NCI-H146 treated with DMSO at 0.1 percent for 48 hours (cell line): ENCODE measurements at regions not wholly inside any gene's neighbourhood (a gene's known extent, or its start where the extent isn't known, plus 50 kb on each side); places are given as distances from the start of the nearest gene placed in this dataset.
"Not testable (repeated sequence)": the region's sequence is repeated elsewhere in the genome, so short reads cannot be mapped to it uniquely, and the experiment has no call there.

ENCODE experiments used
- DNase-seq: peaks from one replicate; lab custom pipeline; 2025; ENCODE audit not compliant: unreplicated experiment; lab: John Stamatoyannopoulos, UW

DNA sequence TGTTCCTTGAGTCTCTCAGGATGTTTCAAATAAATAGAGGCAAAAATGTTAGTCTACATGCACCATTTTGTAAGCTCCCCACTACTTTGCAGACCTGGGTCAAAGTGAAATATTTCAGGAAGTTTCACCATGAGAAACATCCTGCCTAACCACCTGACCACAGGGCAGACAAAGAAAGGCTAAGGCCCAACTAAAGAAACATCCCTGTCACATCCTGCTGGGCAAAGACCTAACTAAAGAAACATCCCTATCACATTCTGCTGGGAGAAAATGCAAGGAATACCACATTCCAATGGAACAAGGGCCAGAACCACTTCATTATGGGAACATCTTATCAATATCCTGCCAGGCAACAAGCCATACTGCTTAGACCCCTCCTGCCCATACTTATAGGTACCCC, 1303.4 kb downstream of the TECRL start:
- no peak for DNase-seq

DNA sequence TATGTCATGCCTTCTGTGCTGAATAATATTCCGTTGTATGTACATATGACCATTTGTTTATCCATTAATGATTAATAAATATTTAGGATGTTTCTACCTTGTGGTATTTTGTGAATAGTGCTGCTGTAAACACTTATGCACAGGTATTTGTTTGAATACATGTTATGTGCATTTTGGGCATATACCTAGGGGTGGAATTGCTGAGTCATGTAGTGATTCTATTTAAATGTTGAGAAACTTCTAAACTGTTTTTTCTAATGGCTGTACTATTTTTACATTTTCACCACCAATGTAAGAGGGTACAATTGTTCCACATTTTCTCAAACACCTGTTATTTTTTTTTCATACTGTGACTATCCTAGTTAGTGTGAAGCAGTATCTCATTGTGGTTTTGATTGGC, 1318.6 kb downstream of the TECRL start:
- DNase-seq: no peak

DNA sequence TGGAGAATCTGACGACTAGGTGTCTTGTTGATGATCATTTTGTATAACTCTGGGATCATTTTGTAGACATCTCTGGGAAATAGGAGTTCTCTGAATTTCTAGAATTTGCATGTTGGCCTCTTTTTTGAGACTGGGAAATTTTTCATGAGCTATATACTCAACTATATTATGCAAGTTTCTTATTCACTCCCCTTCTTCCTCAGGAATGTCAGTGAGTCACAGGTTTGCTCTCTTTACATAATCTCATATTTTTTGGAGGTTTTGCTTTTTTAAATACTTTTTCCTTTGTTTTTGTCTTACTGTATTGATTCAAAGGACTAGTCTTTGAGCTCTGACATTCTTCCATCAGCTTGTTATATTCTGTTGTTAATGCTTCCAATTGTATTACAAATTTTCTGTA, 1324.2 kb downstream of the TECRL start:
- DNase-seq: no peak

DNA sequence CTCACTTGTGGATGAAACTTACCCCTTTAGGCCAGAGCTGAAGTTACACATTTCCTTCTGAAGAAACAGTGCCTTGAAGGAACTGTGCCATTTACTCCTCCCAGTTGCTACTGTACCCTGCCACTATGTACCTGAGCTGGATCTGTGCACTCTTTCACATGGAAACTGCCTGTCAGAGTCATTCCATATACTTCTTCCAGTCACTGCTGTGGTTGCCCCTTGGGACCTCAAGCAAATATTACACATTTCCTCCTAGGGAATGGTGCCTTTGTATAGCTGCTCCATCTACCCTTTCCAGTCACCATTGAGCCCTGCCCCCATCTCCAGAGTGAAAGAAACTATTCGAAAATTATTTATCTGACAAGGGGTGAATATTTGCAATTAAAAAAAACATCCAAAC, 1328.3 kb downstream of the TECRL start:
- no peak for DNase-seq

DNA sequence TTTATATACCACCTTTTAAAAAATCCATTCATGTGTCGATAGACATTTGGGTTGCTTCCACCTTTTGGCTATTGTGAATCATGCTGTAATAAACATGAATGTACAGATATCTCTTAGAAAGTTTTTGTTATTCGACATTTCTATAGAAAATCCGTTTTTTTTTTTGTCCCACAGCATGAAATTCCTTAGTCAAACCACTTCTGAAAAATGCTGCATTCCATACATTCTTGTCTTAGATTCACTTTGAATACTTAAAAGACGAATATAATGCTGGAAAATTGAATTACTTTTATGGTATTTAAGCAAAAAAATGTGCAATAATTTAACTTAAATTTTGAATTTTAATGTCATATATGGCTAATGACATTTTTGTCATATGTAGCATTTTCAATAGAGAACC, 1345.5 kb downstream of the TECRL start:
- DNase-seq: no peak

DNA sequence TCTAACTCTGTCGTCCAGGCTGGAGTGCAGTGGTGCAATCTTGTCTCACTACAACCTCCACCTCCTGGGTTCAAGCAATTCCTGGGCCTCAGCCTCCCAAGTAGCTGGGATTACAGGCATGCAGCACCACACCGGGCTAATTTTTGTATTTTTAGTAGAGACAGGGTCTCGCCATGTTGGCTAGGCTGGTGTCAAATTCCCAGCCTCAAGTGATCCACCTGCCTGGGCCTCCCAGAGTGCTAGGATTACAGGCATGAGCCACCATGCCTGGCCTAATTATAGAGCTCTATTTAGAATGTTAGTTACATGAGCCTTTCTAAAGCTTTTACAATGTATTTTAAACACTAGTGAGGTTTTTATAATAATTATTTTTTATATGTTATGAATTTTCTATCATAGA, 1346.4 kb downstream of the TECRL start:
- DNase-seq: not testable (repeated sequence)

DNA sequence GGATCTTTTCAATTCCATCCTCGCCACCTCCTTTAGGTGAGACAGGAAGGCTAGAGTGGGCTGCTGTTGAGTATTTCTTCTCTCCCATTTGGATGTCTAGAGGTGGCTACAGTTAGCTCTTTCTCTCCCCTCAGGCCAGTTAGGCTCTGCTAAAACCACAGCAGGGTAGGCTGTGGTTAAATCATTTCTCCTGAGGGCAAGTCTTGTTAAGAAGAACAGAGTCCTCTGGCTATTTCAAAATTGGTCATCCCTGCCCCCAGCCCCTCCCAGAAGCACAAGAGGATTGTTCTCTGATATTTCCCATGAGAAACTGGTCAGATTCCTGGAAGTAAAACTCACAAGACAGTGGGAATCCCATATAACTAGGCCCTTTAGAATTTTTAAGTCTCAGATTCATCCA, 1359.5 kb downstream of the TECRL start:
- DNase-seq: no peak

DNA sequence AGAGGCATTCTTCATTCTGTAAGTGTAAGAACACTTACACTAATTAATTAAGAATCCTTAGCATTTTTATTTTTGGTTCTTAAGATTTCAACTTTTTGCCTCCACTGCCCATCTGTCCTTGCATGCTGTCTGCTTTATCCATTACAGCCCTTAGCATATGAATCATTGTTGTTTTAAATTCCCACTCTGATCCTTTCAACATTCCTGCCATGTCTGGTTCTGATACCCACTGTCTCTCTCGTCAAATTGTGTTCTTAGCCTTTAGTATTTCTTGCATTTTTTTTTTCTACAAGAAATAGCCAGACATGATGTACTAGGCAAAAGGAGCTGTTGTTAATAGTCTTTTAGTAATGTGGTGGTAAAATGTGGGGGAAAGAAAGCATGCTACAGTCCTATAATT, 1360.0 kb downstream of the TECRL start:
- no peak for DNase-seq

DNA sequence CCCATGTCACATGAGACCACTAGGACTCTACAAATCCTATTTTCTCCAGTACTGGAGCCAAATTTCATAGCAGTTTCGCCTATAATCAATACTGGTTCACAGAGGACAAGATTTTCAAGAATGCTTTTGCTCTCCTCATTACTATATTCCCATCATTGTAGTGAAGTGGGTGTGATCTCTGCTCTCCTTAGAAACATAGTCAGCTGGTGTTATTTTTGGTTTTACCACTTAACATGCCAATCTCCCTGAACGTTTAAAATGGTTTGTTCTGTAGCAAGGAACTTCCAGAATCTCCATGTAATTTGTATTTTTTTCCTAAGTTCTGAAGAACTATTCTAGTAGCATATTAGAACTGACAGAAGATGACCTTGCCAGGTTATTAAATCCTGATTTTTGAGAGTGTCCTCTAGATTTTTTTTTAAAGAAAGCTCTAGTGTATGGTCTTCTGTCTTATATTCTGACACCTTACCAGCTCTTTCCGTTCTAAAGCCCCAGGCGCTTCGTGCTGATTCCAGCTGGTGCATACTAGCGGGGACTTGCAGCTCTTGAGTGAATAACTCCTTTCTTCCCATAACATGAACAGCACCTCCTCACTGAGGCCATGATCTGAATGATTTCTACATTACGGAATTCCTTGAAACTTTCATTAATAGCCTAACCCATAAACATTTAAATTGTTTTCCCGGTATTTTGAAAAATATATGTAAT, 1372.9 kb downstream of the TECRL start:
- DNase-seq: no peak

DNA sequence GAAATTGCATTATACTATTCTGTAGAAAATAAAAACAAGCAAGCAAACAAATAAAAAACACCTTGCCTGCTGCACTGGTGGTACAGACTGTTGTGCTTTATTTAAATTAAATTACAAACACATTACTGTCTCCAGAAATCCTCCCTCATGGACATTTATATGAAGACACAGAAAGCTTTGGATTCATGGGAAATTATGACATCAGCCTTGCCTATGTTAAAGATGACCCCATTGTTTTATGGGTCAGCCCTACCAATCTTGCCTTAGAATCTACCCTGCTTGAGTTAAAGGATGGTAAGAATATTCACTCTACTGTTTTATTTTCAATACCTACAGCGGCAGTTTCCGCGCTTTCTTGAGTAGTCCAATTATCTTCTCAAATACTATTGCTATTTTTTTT, 1379.9 kb downstream of the TECRL start:
- DNase-seq: no peak

DNA sequence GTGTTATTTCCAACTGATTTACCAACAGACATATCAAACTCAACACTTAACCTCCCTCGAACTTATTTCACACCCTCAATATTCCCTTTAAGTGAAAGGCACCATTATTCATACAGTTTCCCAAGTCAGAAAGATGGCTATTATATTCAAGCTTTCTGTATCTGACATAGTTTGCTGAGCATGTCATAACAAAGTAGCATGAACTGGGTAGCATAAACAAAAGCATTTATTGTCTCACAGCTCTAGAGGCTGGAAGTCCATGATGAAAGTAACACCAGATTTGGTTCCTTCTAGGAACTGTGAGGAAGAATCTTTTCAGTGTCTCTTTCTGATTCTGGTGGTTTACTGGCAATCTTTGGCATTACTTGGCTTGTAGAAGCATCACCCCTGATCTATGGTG, 1388.6 kb downstream of the TECRL start:
- no peak for DNase-seq

DNA sequence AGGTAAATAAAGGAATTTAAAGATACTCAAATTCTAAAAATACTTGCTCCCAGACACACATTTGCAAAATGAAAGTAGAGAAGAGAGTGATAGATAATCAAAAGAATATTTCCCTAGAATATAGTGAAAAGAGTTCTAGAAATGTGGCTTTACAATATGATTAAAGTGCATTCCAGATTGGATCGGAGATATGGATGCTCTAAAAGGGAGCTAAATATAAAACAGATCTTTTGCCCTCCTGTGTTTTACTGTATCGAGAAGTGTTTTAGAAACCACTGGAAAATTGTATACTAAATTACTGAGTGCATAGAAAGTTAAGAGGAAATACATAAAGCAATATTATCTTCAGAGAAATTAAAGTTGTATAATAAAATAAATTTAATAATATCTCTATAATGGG, 1392.0 kb downstream of the TECRL start:
- DNase-seq: no peak

DNA sequence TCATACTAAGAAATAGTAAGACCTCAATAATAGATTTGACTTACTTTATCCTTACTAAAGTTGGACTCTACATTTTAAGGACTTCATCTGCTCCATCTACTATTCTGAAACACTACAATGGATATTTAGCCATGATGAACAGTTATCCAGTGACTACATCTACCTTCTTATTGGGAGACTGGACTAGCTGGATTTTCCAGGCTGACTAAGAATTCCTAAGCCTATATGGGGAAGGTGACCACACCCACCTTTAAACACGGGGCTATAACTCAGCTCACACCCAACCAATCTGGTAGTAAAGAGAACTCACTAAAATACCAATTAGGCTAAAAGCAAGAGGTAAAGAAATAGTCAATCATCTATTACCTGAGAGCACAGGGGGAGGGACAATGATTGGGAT, 1438.4 kb downstream of the TECRL start:
- no peak for DNase-seq

DNA sequence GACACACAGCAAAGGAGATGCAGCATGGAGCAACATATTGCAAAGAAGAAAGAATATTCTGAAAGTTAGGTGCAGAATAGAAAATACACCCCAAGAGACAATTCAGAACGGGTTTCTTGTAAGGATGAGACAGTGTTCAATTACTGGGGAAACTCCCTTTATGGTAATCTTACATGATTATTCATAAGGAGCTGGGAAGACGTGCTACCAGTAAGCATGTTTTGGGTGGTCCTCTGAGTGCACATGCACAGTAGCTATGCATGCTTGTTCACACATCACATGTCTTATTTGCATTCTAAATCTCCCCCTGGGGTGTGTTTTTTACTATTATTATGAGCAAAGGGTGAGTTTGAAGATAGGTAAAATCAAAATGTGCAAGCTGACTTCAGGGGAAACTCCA, 1448.8 kb downstream of the TECRL start:
- no peak for DNase-seq

DNA sequence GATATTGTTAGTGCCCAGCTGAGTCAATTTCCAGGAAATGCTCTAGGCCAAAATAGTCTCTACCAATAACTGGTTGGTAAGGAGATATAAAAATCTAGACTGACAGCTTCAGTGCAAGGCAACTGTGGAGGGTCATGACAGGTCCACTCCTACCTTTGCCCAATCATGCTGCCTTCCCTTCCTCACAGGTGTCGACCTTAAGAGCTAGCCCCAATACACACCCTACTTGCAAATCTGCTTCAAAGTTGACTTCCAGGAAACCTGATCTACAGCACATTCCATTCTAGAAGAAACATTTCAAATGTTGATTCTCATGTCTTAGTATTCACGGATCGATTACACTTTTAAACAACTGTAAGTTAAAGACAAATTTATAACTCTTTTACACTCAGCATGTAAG, 1455.5 kb downstream of the TECRL start:
- DNase-seq: no peak

DNA sequence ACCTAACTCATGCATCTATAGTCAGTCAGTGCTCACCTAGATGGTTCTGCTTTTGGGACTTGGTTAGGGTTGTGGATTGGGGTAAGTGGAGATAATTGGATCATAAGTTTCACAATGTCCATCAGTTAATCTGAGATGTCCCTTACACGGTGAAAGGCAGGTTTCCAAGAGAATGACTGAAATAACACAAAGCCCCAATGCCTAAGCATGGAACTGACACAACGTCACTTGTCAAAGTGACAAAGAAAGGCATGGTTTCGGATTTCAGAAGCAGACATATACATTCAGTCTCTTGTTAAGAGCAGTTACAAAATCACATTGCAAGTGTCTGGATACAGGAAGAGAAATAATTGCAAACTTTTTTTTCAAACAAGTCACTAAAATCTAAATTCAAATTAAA, 1456.9 kb downstream of the TECRL start:
- no peak for DNase-seq

DNA sequence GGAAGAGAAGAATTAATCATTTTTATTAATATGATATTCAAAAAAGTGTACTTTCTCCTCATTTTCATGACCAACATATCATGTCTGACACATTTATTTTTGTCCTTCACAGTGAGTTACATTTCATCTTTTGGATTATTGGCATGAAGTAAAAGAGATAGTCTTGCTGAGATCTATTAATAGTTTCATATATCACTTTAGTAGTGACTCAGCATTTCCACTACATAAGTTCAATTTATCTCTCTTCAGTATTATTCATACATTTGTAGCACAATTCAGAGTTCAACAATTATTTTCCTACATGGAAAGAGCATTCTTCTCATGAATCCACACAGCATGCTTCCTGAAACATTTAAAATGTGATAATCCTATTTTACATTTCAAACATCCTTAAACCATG, 1461.1 kb downstream of the TECRL start:
- no peak for DNase-seq

DNA sequence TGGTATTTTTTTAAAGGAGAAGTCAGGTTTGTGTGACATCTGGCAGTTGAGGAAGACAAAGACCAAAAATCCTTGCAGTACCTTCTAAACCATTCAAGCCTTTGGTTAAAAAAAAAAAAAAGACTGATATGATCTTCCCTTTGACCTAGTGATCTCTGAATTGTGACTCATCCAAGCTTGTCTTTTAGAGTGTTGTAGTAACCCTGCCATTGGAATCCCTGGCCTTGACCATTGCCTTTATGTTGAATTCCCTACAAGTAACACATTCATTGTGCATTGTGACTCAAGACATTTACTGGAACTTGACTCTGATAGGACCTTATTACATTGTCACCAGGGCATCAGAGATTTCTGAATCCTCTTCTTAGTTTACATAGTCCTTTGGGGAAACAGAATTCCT, 1469.0 kb downstream of the TECRL start:
- no peak for DNase-seq

DNA sequence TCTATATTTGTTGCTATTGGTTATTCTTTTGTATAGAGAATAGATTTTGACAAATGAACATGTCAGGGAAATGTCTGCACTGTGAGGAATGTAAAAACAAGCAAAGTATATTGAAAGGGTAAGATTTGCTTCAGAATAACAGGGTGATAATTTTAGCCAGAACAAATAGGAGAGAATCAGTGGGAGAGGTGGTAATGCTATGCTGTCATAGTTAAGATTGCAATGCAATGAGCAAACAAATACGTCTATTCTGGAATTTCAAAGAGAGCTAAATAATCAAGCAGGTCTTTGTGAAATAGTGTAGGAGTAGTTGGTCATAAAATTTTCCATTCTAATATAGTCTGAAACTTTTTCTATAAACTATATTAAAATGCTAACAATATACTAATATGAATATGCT, 1478.4 kb downstream of the TECRL start:
- DNase-seq: no peak

DNA sequence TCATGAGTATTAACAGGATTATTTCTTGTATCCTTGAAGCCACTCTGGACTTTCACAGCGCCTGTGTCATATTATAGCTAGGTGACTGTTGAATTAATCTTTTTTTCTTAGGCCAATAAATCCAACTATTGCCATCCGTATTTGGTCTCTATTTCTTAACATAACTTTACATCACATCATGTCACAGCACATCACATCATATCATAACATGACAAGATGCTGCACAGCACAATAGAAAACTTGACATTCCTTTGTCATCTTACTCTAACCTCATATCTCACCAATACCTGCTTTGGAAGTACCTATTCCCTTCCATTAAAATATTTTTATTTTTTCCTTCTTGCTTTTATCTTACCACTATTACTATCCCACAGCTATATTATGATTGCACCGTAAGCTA, 1480.8 kb downstream of the TECRL start:
- DNase-seq: no peak

DNA sequence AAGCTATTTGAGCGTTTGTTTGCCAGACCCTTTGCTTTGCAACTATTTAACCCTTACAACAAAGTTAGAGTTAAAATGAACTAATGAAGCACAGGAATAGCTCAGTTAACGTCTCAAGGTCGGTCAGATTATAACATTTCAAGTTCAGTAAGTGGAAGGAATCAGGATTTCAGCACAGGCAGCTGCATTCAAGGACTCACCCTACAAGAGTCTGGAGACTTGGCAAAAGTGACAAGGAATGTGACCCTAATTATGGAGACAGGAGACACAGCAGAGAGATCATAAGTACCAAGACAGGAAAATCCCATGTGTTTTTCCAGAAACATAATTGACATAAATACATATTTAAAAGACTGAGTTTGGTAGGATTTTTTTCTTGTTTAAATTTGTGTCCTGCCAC, 1481.7 kb downstream of the TECRL start:
- no peak for DNase-seq

DNA sequence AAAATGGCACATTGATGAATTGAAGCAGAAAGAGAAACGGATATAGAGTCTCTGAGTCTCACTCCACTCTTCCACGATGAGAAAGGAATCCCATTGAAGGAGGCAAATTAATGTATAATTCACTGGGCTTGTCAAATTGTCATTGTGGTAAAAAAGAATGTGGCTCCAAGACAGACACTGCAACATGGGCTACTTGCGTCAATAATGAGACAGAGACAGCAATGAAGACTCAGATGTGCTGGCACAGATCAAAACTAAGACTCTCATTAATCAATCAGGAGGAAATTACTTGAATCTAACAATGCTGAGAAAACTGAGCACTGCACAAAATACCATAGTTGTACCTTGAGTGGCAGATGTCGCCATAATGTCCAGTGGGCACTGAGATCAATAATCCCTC, 1485.5 kb downstream of the TECRL start:
- DNase-seq: no peak

DNA sequence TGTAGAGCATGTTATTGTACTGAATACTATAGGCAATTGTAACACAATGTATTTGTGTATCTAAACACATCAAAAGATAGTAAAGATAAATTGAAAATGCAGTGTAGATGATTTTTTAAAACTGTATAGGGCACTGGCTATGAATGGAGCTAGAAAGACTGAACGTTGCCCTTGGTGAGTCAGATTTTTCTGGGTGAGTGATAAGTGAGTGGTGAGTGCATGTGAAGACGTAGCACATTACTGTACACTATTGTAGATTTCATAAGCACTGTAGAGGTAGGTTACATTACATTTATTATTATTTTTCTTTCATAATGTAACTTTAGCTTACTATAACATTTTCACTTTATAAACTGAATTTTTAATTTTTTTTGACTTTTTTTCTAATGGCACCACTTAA, 1491.6 kb downstream of the TECRL start:
- DNase-seq: no peak

DNA sequence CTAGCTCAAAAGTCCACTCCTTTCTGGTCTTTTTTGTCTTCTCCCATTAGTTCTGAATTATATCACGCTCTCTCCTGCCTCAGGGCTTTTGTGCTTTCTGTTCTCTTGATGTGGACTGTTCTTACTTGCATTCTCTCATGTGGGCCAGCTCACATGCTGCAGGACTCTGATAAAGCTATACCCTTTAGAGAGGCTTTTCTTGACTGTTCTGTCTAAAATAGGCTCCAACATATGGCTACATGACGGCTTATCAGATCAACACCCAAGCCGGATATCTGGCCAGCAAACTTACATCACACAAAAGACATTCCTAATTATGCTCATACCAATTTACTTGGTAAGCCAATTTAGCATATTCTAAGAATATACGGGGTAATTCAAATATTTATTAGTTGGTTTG, 1494.5 kb downstream of the TECRL start:
- DNase-seq: no peak
